Large intestine (tissue), 3 donors: ENCODE measurements at regions not wholly inside any gene's neighbourhood (a gene's known extent, or its start where the extent isn't known, plus 50 kb on each side); places are given as distances from the start of the nearest gene placed in this dataset.

ENCODE experiments used
- DNase-seq, 2 donors: peaks; one replicate each; pipeline versions ENCODE4 v3.0.0 to v3.0.0-alpha.2; 2013
- H3K27ac ChIP-seq: one replicate; pipeline ENCODE4 v1.5.1; 2013; ENCODE audit warnings: low read length
- H3K27me3 ChIP-seq: 2 replicates; pipeline ENCODE4 v1.6.1; 2013; ENCODE audit warnings: low read length; ENCODE audit not compliant: control insufficient read depth, insufficient read depth
- H3K36me3 ChIP-seq: 2 replicates; pipeline ENCODE4 v1.6.1; 2013; ENCODE audit warnings: low read length; ENCODE audit not compliant: control insufficient read depth, insufficient read depth
- H3K4me1 ChIP-seq: one replicate; pipeline ENCODE4 v1.6.1; 2013; ENCODE audit warnings: low read length; ENCODE audit not compliant: control insufficient read depth, insufficient read depth
- H3K4me3 ChIP-seq: one replicate; pipeline ENCODE4 v1.5.1; 2013; ENCODE audit warnings: low read length
- H3K9me3 ChIP-seq: one replicate; pipeline ENCODE4 v1.6.1; 2013; ENCODE audit warnings: mild to moderate bottlenecking, low read depth, low read length, moderate library complexity; ENCODE audit not compliant: control insufficient read depth
- WGBS: methylation state at CpG from one replicate; pipeline ENCODE4 v1.1.5; 2013; ENCODE audit warnings: low lambda C conversion rate; ENCODE audit not compliant: insufficient coverage; 5-methylcytosine and 5-hydroxymethylcytosine counted together

DNA sequence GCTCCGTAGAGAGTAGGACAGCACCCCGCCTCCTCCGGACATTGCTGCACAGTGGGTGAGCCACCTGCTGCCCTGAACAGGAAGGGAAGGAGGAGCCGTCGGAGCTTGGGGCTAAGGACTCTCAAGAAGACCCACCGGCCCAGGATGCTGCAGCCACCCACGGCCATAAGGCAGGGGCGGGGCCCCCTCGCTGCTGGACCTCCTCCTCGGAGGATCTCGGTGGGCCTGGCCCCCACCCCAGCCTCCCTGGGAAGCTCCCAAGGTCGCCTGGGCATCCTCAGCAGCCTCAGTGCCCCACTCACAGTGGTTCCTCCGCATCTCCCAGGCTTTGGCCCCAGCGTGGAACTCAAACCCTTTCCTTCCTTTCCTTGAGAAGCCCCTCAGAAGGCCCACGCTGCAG is 68.6 kb upstream of the DIO3 start:
- no peak for DNase-seq
- H3K4me1 ChIP-seq, result no peaks in the 10 kb centered on the region
- no peaks in the 10 kb centered on the region for H3K9me3 ChIP-seq
- H3K27ac ChIP-seq, result no peak overlapping the region
- no CpG with 5 or more reads among the region's 15 CpGs for WGBS
- H3K27me3 ChIP-seq, result no peaks in the 10 kb centered on the region
- no peaks in the 10 kb centered on the region for H3K36me3 ChIP-seq
- no peak overlapping the region for H3K4me3 ChIP-seq

- H3K36me3 ChIP-seq, result no peaks in the 10 kb centered on the region
- H3K27me3 ChIP-seq, result no peaks in the 10 kb centered on the region
- WGBS, result no CpG with 5 or more reads among the region's 7 CpGs
- H3K27ac ChIP-seq, result no peak overlapping the region
- no peak overlapping the region for H3K4me3 ChIP-seq
- H3K9me3 ChIP-seq, result peaks cover 3% of the 10 kb centered on the region
- DNase-seq, result no peak
- H3K4me1 ChIP-seq, result no peaks in the 10 kb centered on the region
These were observed 66.5 kb upstream of the DIO3 start for GRCh38 chr14:101494826-101495225.

GRCh38 chr14:101495284-101495683 is 66.0 kb upstream of the DIO3 start:
- Histone ChIP-seq H3K9me3 (peaks cover 3% of the 10 kb centered on the region), H3K4me3 (no peak overlapping the region), H3K27ac (no peak overlapping the region), H3K4me1 (no peaks in the 10 kb centered on the region), H3K36me3 (no peaks in the 10 kb centered on the region), H3K27me3 (no peaks in the 10 kb centered on the region)
- WGBS, result no CpG with 5 or more reads among the region's 3 CpGs
- DNase-seq, result no peak

GRCh38 chr14:101495827-101496775 is 65.2 kb upstream of the DIO3 start:
- Histone ChIP-seq H3K27ac (no peak overlapping the region), H3K4me3 (no peak overlapping the region), H3K36me3 (no peaks in the 10 kb centered on the region), H3K4me1 (no peaks in the 10 kb centered on the region), H3K9me3 (peaks cover 3% of the 10 kb centered on the region), H3K27me3 (peaks cover 6% of the 10 kb centered on the region)
- WGBS, result 60% methylated on average over 1 of the region's 30 CpGs
- no peak for DNase-seq

GRCh38 chr14:101496776-101497683 is 64.3 kb upstream of the DIO3 start:
- H3K36me3 ChIP-seq, result no peaks in the 10 kb centered on the region
- no peaks in the 10 kb centered on the region for H3K4me1 ChIP-seq
- no peak overlapping the region for H3K4me3 ChIP-seq
- H3K27me3 ChIP-seq, result peaks cover 14% of the 10 kb centered on the region
- no peak for DNase-seq
- peaks cover 3% of the 10 kb centered on the region for H3K9me3 ChIP-seq
- no CpG with 5 or more reads among the region's 16 CpGs for WGBS
- H3K27ac ChIP-seq, result no peak overlapping the region

DNA sequence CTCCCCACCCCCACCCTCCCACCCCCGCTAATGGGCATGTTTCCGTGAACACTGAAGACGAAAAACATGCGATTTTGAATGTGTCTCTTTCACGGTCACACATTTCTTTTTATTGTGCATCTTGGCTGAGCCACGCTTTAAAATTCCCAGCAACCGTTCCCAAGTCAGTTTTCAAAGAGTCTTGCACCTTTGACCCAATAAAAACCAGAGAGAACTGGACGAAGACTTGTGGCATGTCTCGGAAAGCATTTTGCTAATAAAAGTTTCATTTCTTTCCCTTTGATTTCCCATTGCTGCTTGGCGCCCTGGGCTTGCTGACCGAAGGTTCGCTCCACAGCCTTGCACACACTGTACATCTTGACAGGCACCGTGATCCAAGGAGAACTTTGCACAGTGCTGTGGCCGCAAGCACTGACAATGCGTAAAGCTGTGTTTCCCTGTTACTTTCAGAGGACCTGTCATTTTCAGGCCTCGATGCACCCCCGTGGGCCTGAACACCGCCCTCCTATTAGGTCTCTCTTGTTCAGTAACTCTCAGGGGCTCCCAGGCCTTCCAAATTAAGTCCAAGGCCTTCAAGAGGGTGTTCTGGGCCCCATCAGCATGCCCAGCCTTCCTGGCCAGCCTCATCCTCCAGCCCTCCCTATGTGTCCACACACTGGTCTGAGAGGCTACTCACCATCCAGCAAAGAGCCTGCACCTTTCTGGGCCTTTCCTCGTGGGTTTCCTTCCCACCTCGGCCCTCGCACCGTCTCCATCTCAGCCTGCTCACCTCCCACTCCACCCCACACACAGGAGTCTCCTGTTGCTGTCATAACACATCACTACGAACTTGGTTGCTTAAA is 63.4 kb upstream of the DIO3 start:
- Histone ChIP-seq H3K4me3 (no peak overlapping the region), H3K27ac (no peak overlapping the region), H3K9me3 (peaks cover 3% of the 10 kb centered on the region), H3K4me1 (no peaks in the 10 kb centered on the region), H3K36me3 (no peaks in the 10 kb centered on the region), H3K27me3 (peaks cover 18% of the 10 kb centered on the region)
- DNase-seq, result no peak
- 76% methylated on average over 4 of the region's 23 CpGs for WGBS

- Histone ChIP-seq H3K27me3 (peaks cover 18% of the 10 kb centered on the region), H3K9me3 (peaks cover 5% of the 10 kb centered on the region), H3K4me1 (no peaks in the 10 kb centered on the region), H3K27ac (no peak overlapping the region), H3K4me3 (no peak overlapping the region), H3K36me3 (no peaks in the 10 kb centered on the region)
- whole genome bisulfite sequencing, result no CpG with 5 or more reads among the region's 6 CpGs
- DNase-seq, result no peak
These were observed 62.8 kb upstream of the DIO3 start for GRCh38 chr14:101498526-101498860.

- no peak overlapping the region for H3K4me3 ChIP-seq
- WGBS, result no CpG with 5 or more reads among the region's 11 CpGs
- no peaks in the 10 kb centered on the region for H3K4me1 ChIP-seq
- no peaks in the 10 kb centered on the region for H3K36me3 ChIP-seq
- peaks cover 18% of the 10 kb centered on the region for H3K27me3 ChIP-seq
- DNase-seq, result no peak
- no peak overlapping the region for H3K27ac ChIP-seq
- peaks cover 9% of the 10 kb centered on the region for H3K9me3 ChIP-seq
These were observed 62.2 kb upstream of the DIO3 start for GRCh38 chr14:101499080-101499479.

DNA sequence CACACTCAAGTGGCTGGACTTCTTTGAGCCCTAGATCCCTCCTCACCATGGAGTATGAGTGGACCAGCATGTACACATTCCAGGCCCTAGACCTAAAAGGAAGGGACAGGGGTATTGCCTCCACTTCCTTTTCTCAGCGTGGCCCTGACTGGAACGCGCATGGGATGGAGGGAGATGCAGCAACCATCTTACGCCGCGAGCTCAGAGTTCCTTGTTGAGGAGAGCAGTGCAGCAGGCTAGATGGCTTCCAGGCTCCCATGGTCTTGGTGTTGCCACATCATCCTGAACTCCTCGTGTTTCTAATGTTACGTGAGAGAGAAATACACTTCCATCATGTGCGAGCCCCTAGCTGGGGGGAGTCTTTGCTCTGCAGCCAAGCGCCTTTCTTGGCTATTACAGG is 61.8 kb upstream of the DIO3 start:
- no peak for DNase-seq
- no CpG with 5 or more reads among the region's 10 CpGs for WGBS

GRCh38 chr14:101500061-101500460 is 61.2 kb upstream of the DIO3 start:
- 80% methylated on average over 1 of the region's 7 CpGs for WGBS
- no peak overlapping the region for H3K27ac ChIP-seq
- no peaks in the 10 kb centered on the region for H3K36me3 ChIP-seq
- DNase-seq, result no peak
- H3K4me1 ChIP-seq, result no peaks in the 10 kb centered on the region
- peaks cover 9% of the 10 kb centered on the region for H3K9me3 ChIP-seq
- no peak overlapping the region for H3K4me3 ChIP-seq
- H3K27me3 ChIP-seq, result peaks cover 18% of the 10 kb centered on the region

More for the DNA sequence above, 61.8 kb upstream of the DIO3 start:
- no peaks in the 10 kb centered on the region for H3K4me1 ChIP-seq
- no peaks in the 10 kb centered on the region for H3K36me3 ChIP-seq
- no peak overlapping the region for H3K4me3 ChIP-seq
- H3K9me3 ChIP-seq, result peaks cover 9% of the 10 kb centered on the region
- peaks cover 18% of the 10 kb centered on the region for H3K27me3 ChIP-seq
- H3K27ac ChIP-seq, result no peak overlapping the region
